C4-2B (cell line): ENCODE measurements at regions not wholly inside any gene's neighbourhood (a gene's known extent, or its start where the extent isn't known, plus 50 kb on each side); places are given as distances from the start of the nearest gene placed in this dataset.

ENCODE experiments used
- CTCF ChIP-seq: fragments of 450-650 bp; conservative IDR thresholded peaks from 2 replicates; pipeline ENCODE4 v1.5.1; 2017; ENCODE audit warnings: mild to moderate bottlenecking
- ZFX ChIP-seq: fragments of 450-650 bp; IDR thresholded peaks from 2 replicates; pipeline ENCODE4 v1.6.1; 2017

- TF ChIP-seq CTCF (no peak), ZFX (no peak)
These were observed 117.8 kb downstream of the FGF18 start for GRCh38 chr5:171537070-171537849.
